ENCODE measurements at regions not wholly inside any gene's neighbourhood (a gene's known extent, or its start where the extent isn't known, plus 50 kb on each side); places are given as distances from the start of the nearest gene placed in this dataset.

DNA sequence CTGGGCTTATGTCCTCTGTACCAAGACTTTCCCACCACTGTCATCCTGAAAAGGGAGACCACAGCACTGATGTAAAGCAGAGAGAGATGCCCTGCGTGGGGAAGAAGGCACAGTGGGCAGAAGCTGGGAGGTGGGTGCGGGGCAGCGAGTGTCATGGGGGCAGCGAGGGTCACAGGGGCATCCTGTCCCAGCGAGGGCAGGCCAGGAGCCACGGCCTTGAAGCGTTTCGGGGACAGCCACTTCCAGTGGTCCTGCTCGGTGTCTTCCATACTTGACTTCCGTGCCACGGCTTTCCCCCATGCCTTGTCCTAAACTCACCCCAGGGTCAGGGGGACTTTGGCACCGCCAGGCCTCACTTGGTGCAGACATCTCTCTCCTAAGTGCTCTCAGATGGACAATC is 1121.3 kb downstream of the TBC1D22A start:
- no peak overlapping the region for H3K4me2 ChIP-seq
- no peak overlapping the region for H3K27ac Mint-ChIP-seq
- peaks cover 3% of the 10 kb centered on the region for H3K27me3 Mint-ChIP-seq (ENCODE audit: insufficient read depth, low read depth, poor library complexity)
- H2AFZ ChIP-seq = no peak overlapping the region
- TF ChIP-seq STAT1 (IDR thresholded peaks at IDR 0.05; ENCODE audit: unreplicated experiment) = no peak
- TF ChIP-seq, protein P1, sequence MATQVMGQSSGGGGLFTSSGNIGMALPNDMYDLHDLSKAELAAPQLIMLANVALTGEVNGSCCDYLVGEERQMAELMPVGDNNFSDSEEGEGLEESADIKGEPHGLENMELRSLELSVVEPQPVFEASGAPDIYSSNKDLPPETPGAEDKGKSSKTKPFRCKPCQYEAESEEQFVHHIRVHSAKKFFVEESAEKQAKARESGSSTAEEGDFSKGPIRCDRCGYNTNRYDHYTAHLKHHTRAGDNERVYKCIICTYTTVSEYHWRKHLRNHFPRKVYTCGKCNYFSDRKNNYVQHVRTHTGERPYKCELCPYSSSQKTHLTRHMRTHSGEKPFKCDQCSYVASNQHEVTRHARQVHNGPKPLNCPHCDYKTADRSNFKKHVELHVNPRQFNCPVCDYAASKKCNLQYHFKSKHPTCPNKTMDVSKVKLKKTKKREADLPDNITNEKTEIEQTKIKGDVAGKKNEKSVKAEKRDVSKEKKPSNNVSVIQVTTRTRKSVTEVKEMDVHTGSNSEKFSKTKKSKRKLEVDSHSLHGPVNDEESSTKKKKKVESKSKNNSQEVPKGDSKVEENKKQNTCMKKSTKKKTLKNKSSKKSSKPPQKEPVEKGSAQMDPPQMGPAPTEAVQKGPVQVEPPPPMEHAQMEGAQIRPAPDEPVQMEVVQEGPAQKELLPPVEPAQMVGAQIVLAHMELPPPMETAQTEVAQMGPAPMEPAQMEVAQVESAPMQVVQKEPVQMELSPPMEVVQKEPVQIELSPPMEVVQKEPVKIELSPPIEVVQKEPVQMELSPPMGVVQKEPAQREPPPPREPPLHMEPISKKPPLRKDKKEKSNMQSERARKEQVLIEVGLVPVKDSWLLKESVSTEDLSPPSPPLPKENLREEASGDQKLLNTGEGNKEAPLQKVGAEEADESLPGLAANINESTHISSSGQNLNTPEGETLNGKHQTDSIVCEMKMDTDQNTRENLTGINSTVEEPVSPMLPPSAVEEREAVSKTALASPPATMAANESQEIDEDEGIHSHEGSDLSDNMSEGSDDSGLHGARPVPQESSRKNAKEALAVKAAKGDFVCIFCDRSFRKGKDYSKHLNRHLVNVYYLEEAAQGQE (IDR thresholded peaks at IDR 0.05; ENCODE audit: unreplicated experiment) = no peak
- TF ChIP-seq EZH2phosphoT487 (IDR thresholded peaks at IDR 0.05; ENCODE audit: unreplicated experiment) = no peak
- no peak for TF ChIP-seq POLR2AphosphoS5 (IDR thresholded peaks at IDR 0.05; ENCODE audit: low read depth)
- TF ChIP-seq, protein P2, sequence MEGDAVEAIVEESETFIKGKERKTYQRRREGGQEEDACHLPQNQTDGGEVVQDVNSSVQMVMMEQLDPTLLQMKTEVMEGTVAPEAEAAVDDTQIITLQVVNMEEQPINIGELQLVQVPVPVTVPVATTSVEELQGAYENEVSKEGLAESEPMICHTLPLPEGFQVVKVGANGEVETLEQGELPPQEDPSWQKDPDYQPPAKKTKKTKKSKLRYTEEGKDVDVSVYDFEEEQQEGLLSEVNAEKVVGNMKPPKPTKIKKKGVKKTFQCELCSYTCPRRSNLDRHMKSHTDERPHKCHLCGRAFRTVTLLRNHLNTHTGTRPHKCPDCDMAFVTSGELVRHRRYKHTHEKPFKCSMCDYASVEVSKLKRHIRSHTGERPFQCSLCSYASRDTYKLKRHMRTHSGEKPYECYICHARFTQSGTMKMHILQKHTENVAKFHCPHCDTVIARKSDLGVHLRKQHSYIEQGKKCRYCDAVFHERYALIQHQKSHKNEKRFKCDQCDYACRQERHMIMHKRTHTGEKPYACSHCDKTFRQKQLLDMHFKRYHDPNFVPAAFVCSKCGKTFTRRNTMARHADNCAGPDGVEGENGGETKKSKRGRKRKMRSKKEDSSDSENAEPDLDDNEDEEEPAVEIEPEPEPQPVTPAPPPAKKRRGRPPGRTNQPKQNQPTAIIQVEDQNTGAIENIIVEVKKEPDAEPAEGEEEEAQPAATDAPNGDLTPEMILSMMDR (conservative IDR thresholded peaks at IDR 0.05; ENCODE audit: low read depth in 2 of 2) = no peak
- no peak for TF ChIP-seq EZH2 (IDR thresholded peaks at IDR 0.05; ENCODE audit: low read depth, unreplicated experiment)
- TF ChIP-seq, protein P3, sequence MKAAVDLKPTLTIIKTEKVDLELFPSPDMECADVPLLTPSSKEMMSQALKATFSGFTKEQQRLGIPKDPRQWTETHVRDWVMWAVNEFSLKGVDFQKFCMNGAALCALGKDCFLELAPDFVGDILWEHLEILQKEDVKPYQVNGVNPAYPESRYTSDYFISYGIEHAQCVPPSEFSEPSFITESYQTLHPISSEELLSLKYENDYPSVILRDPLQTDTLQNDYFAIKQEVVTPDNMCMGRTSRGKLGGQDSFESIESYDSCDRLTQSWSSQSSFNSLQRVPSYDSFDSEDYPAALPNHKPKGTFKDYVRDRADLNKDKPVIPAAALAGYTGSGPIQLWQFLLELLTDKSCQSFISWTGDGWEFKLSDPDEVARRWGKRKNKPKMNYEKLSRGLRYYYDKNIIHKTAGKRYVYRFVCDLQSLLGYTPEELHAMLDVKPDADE (IDR thresholded peaks at IDR 0.05) = no peak
- no peak for TF ChIP-seq CREB1 (CRISPR knock-in tag; IDR thresholded peaks at IDR 0.05; ENCODE audit: low read depth)
- no peak for ATAC-seq
- no peak overlapping the region for H3K4me3 ChIP-seq
- no peaks in the 10 kb centered on the region; the same call in 2 of the 3 replicates for H3K4me1 Mint-ChIP-seq
- H3K4me1 ChIP-seq (ENCODE audit: insufficient read depth) = no peaks in the 10 kb centered on the region
- no peaks in the 10 kb centered on the region for H3K9me2 ChIP-seq (ENCODE audit: insufficient read depth)
- no peaks in the 10 kb centered on the region for H3F3A ChIP-seq (replicated peaks; ENCODE audit: low read depth)
- peaks cover 63% of the 10 kb centered on the region for H3K9me3 Mint-ChIP-seq
- no peak for DNase-seq (ENCODE audit: low spot score)
- H3K36me3 ChIP-seq (ENCODE audit: insufficient read depth) = peaks cover 12% of the 10 kb centered on the region; the same call in 1 of the 2 replicates
- no peak overlapping the region for H3K4me3 Mint-ChIP-seq
- no peaks in the 10 kb centered on the region for H4K20me1 ChIP-seq (replicated peaks; ENCODE audit: insufficient read depth)
- H3K27me3 ChIP-seq (ENCODE audit: insufficient read depth) = no peaks in the 10 kb centered on the region
- peaks cover 16% of the 10 kb centered on the region; the same call in 2 of the 3 replicates for H3K36me3 Mint-ChIP-seq (ENCODE audit: low read depth)
- no peaks in the 10 kb centered on the region for H3K79me2 ChIP-seq (replicated peaks; ENCODE audit: insufficient read depth)
- no peak overlapping the region for H3K27ac ChIP-seq (ENCODE audit: low read depth)

DNA sequence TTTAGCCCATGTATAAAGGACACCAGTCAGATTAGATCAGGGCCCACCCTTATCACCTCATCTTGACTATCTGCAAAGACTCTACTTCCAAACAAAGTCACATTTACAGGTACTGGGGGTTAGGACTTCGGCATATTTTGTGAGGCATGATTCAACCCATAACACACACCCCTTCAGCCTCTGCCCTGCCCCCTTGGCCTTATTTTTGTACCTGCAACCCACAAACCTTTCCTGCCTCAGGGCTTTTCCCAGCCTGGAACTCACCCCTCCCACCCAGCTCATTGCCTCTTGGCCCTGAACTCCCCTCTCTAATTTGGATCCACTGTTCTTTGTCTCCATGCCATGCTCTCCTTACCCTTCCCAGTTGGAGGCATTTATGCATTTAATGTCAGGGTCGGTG is 1116.9 kb downstream of the TBC1D22A start:
- H3F3A ChIP-seq (replicated peaks; ENCODE audit: low read depth) = no peaks in the 10 kb centered on the region
- no peaks in the 10 kb centered on the region for H3K27me3 Mint-ChIP-seq (ENCODE audit: insufficient read depth, low read depth, poor library complexity)
- peaks cover 84% of the 10 kb centered on the region for H3K9me3 Mint-ChIP-seq

More for the DNA sequence above, 1116.9 kb downstream of the TBC1D22A start:
- H4K20me1 ChIP-seq (replicated peaks; ENCODE audit: insufficient read depth) = no peaks in the 10 kb centered on the region
- no peak overlapping the region for H3K27ac ChIP-seq (ENCODE audit: low read depth)
- no peak overlapping the region for H3K27ac Mint-ChIP-seq
- no peaks in the 10 kb centered on the region; the same call in 2 of the 3 replicates for H3K4me1 Mint-ChIP-seq
- no peak overlapping the region for H3K4me3 ChIP-seq
- peaks cover 18% of the 10 kb centered on the region; the same call in 2 of the 3 replicates for H3K36me3 Mint-ChIP-seq (ENCODE audit: low read depth)
- no peak overlapping the region for H3K4me2 ChIP-seq
- H3K4me1 ChIP-seq (ENCODE audit: insufficient read depth) = no peaks in the 10 kb centered on the region
- ATAC-seq (no peak), DNase-seq (ENCODE audit: low spot score) (no peak)
- no peak overlapping the region for H2AFZ ChIP-seq
- no peaks in the 10 kb centered on the region for H3K9me2 ChIP-seq (ENCODE audit: insufficient read depth)
- TF ChIP-seq JUNB (IDR thresholded peaks at IDR 0.05; ENCODE audit: unreplicated experiment) = no peak
- H3K4me3 Mint-ChIP-seq = no peak overlapping the region
- H3K27me3 ChIP-seq (ENCODE audit: insufficient read depth) = no peaks in the 10 kb centered on the region
- no peaks in the 10 kb centered on the region for H3K79me2 ChIP-seq (replicated peaks; ENCODE audit: insufficient read depth)
- H3K36me3 ChIP-seq (ENCODE audit: insufficient read depth) = 0 out of 2 replicates have a peak, but pooled peaks cover 6% of the 10 kb centered on the region

Measured in GM23338 (cell line).